ENCODE measurements at regions not wholly inside any gene's neighbourhood (a gene's known extent, or its start where the extent isn't known, plus 50 kb on each side); places are given as distances from the start of the nearest gene placed in this dataset.

DNA sequence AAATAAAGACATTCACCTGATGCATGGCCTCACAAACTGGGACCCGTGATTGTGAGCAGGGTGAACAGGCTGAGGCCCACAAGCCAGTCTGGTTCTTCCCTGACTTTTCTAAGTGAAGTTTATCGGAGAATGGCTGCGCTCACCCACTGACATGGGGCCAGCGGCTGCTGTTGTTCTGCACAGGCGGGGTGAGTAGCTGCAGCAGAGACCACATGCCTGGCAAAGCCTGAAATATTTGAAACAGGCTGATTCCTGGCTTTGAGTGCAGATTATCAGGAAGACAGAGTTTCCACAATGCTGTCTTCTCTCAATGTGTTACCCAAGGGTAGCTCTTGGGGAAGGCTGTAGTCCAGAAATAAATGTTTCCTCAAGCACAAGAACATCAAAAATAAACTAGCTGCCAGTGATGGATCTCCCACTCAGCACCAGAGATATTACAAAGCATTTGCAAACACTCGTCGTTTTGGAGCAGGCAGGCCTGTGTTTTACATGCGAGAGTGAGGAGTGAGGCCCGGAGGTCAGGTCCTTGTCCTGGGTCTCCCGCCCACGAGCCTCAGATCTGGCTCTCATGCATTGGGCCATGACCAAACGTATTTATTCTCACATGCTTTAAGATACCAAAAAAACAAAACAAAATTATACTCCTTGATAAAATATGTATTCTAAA, 647.1 kb downstream of the GALR1 start:
- Histone ChIP-seq H3K4me1 (peaks cover 0 to 4% (median 0%) of the 10 kb centered on the region in 4 donors), H3K4me3 (no peak overlapping the region), H3K9me3 (no peaks in the 10 kb centered on the region), H3K27ac (no peak overlapping the region), H3K27me3 (peaks cover 0 to 5% of the 10 kb centered on the region in 2 donors), H3K36me3 (no peaks in the 10 kb centered on the region)
- TF ChIP-seq POLR2A (IDR thresholded peaks at IDR 0.05) = no peak
- no peak for TF ChIP-seq CTCF (IDR thresholded peaks at IDR 0.05)
- DNase-seq = no peak

DNA sequence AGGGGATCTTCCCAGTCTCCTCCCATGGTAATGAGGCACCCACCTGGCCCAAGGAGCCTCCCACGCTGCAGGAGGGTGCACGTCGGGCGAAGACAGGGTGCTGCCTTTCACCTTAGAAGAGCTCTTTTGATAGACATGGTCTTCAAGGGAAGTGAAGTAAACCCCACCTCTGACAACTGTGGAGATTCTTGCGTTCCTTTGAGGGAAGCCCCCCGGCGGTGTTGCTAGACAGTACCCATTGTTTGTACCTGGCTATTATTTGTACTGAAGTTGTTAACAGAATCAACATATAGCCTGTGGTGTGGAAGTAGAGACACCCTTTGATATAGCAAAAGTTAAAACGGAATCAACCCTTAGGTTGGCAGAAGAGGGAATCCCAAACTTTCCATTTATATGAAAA, 648.0 kb downstream of the GALR1 start:
- no peak overlapping the region for H3K27ac ChIP-seq
- H3K4me1 ChIP-seq = peaks cover 0 to 4% (median 0%) of the 10 kb centered on the region in 4 donors
- peaks cover 0 to 5% of the 10 kb centered on the region in 2 donors for H3K27me3 ChIP-seq
- TF ChIP-seq POLR2A (IDR thresholded peaks at IDR 0.05) = no peak
- TF ChIP-seq CTCF (IDR thresholded peaks at IDR 0.05) = no peak
- DNase-seq = no peak
- no peaks in the 10 kb centered on the region for H3K36me3 ChIP-seq
- H3K9me3 ChIP-seq = no peaks in the 10 kb centered on the region
- no peak overlapping the region for H3K4me3 ChIP-seq

DNA sequence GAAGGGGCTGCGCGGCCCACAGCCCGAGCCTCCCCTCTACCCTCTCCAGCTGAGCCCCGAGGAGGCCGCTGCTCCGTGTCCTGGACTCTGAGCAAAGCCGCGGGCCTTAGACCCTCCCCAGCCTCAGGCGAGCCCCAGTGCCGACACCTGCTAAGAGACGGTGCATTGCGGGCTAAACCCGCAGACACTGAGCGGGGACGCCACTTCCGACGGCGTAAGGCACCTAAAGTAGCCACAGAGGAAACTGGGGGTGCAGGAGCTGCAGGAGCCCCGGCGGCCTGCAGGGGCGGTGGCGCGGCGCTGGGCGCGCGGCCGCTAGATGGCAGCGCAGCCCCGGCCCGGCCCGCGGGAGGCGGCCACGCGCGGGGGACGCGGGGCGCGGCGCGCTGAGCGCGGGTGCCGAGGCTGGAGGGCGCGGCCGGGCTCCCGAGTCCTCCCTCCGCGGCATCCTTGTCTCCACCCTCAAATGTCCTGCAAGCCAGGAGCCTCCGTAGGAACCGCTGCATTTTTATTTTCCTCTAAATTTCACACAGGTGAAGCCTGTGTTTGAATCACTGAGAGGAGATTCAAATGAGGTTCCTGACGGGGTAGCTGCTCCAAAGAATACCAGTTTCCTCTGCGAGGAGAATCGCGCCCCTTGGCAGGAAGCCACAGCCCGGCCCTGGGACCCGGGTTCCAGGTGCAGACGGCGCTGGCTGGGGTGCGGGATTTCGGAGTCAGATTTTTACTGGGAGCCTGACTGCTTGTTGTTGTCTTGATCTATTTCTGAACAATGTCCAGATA, 650.5 kb downstream of the GALR1 start:
- H3K4me3 ChIP-seq = peak overlapping the region in 2 of 4 donors; percentile 27 to 40
- H3K4me1 ChIP-seq = peaks cover 0 to 4% (median 0%) of the 10 kb centered on the region in 4 donors
- H3K36me3 ChIP-seq = no peaks in the 10 kb centered on the region
- H3K27ac ChIP-seq = no peak overlapping the region
- no peaks in the 10 kb centered on the region for H3K9me3 ChIP-seq
- peak in 5 of 6 experiments; percentile 17 to 77 (median 67) for TF ChIP-seq CTCF (IDR thresholded peaks at IDR 0.05)
- TF ChIP-seq POLR2A (IDR thresholded peaks at IDR 0.05) = no peak
- peaks cover 0 to 5% of the 10 kb centered on the region in 2 donors for H3K27me3 ChIP-seq
- no peak for DNase-seq

DNA sequence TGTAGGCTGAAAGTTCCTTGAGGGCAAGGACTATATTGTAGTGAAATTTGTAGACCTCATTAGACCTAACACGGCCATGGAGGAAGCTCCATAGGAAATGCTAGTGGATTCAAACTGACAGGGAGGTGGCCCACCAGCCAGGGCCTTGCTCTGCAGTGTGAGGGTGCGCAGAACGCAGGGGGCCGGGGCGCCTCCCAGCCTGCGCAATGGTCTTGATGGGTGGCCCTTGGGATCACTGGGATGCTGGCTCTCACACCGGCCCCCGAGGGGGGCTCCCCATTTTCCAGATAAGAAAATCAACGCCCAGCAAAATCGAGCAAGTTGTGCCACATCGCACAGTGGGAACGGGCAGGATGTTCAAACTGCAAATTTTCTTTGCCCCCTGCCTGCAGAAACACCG, 655.4 kb downstream of the GALR1 start:
- TF ChIP-seq POLR2A (IDR thresholded peaks at IDR 0.05) = no peak
- TF ChIP-seq CTCF (IDR thresholded peaks at IDR 0.05) = no peak
- H3K9me3 ChIP-seq = no peaks in the 10 kb centered on the region
- no peak for DNase-seq
- no peak overlapping the region for H3K27ac ChIP-seq
- no peaks in the 10 kb centered on the region for H3K27me3 ChIP-seq
- no peak overlapping the region for H3K4me3 ChIP-seq
- H3K4me1 ChIP-seq = peaks cover 0 to under 1% (median 0%) of the 10 kb centered on the region in 4 donors
- H3K36me3 ChIP-seq = no peaks in the 10 kb centered on the region

DNA sequence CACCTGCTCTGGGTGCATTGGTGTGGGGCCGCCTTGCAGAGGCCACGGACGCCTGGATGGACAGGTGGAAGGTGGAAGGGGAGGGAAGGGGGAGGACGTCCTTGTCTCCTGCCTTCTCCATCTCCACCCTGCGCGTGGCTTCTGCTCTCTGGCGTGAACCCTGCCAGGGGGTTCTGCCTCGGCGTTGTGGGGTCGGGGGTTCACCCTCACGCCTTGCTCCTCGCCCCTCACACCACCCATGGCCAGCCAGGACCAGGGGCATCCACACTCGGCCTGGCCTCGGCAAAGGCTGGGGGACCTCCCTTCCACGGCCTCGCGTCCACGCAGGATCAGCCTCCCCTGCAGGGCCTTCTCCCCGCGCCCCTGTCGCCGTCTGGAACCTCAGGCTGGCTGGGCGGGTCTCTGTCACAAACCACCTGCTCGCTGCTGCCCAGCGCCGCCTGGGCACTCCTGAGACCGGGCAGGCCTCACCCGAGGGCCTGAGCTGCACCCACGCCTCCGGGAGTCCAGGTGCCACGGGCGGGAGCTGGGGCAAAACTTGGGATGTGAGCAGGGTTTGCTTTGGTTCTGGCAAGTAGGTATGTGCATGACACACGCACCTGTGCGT, 655.9 kb downstream of the GALR1 start:
- TF ChIP-seq POLR2A (IDR thresholded peaks at IDR 0.05) (no peak), CTCF (IDR thresholded peaks at IDR 0.05) (no peak)
- Histone ChIP-seq H3K36me3 (no peaks in the 10 kb centered on the region), H3K27ac (no peak overlapping the region), H3K27me3 (no peaks in the 10 kb centered on the region), H3K4me3 (no peak overlapping the region), H3K9me3 (no peaks in the 10 kb centered on the region), H3K4me1 (no peaks in the 10 kb centered on the region)
- DNase-seq = no peak
